SU-DHL-6 (cell line): ENCODE measurements at regions not wholly inside any gene's neighbourhood (a gene's known extent, or its start where the extent isn't known, plus 50 kb on each side); places are given as distances from the start of the nearest gene placed in this dataset.

ENCODE experiments used
- H2AFZ ChIP-seq: fragments of 200-600 bp; sonication (generic); 2 replicates; pipeline ENCODE4 v1.6.1; 2014; ENCODE audit warnings: low read depth, mild to moderate bottlenecking, moderate library complexity, mixed read lengths, antibody characterized with exemption, low read length; ENCODE audit not compliant: severe bottlenecking
- H3F3A ChIP-seq: fragments of 200-600 bp; shearing (Covaris generic); 2 replicates; pipeline ENCODE4 v1.6.0; 2016; ENCODE audit warnings: antibody characterized with exemption, mild to moderate bottlenecking; ENCODE audit not compliant: insufficient read depth
- H3K27ac ChIP-seq: fragments of 200-600 bp; sonication (generic); 2 replicates; pipeline ENCODE4 v1.5.1; 2016; ENCODE audit warnings: low read depth, mild to moderate bottlenecking, low read length, moderate library complexity, mixed read lengths
- H3K27me3 ChIP-seq: fragments of 200-600 bp; sonication (generic), shearing (Covaris generic); 2 replicates; pipeline ENCODE4 v1.6.0; 2014; ENCODE audit warnings: mild to moderate bottlenecking, low read length
- H3K36me3 ChIP-seq: fragments of 200-600 bp; sonication (generic); 2 replicates; pipeline ENCODE4 v1.6.1; 2014; ENCODE audit warnings: mild to moderate bottlenecking, low read length, mixed read lengths
- H3K4me2 ChIP-seq: fragments of 300-600, 200-600 bp; shearing (Covaris generic), sonication (generic); 2 replicates; pipeline ENCODE4 v1.6.0; 2014; ENCODE audit warnings: low read length, low read depth, mild to moderate bottlenecking; ENCODE audit not compliant: poor library complexity, severe bottlenecking
- H3K4me3 ChIP-seq: fragments of 200-600 bp; sonication (generic); 2 replicates; pipeline ENCODE4 v1.5.1; 2014; ENCODE audit warnings: antibody characterized with exemption, low read length, mild to moderate bottlenecking, mixed read lengths; ENCODE audit not compliant: insufficient read depth, poor library complexity, severe bottlenecking
- H3K79me2 ChIP-seq: fragments of 200-600 bp; sonication (generic); 2 replicates; pipeline ENCODE4 v1.6.1; 2014; ENCODE audit warnings: mild to moderate bottlenecking, low read length, moderate library complexity; ENCODE audit not compliant: insufficient read depth
- H3K9ac ChIP-seq: fragments of 200-600 bp; sonication (generic); 2 replicates; pipeline ENCODE4 v1.7.0; 2014; ENCODE audit warnings: mild to moderate bottlenecking, low read length
- H3K9me2 ChIP-seq: fragments of 200-600 bp; sonication (generic); replicated peaks from 2 replicates; pipeline ENCODE4 v1.6.1; 2014; ENCODE audit warnings: low read length; ENCODE audit not compliant: insufficient read depth
- H3K9me3 ChIP-seq: fragments of 200-600 bp; sonication (generic); 2 replicates; pipeline ENCODE4 v1.6.1; 2014; ENCODE audit warnings: low read length, mixed read lengths; ENCODE audit not compliant: insufficient read depth
- H4K20me1 ChIP-seq: fragments of 200-600 bp; sonication (generic); 2 replicates; pipeline ENCODE4 v1.6.1; 2014; ENCODE audit warnings: low read depth, mild to moderate bottlenecking, antibody characterized with exemption, low read length, moderate library complexity, mixed read lengths
- CTCF ChIP-seq: fragments of 200-600 bp; sonication (generic); IDR thresholded peaks from one replicate; pipeline ENCODE4 v1.5.1; 2017; ENCODE audit warnings: antibody characterized with exemption, mild to moderate bottlenecking, low read length, moderate library complexity; ENCODE audit not compliant: insufficient read depth, poor library complexity, severe bottlenecking
- EZH2phosphoT487 ChIP-seq: fragments of 200-600 bp; sonication (generic), shearing (Covaris generic); conservative IDR thresholded peaks from 2 replicates; pipeline ENCODE4 v1.6.1; 2018; ENCODE audit warnings: mild to moderate bottlenecking, antibody characterized with exemption, low read length, moderate library complexity, mixed read lengths

GRCh38 chr12:114740448-114740847 is 56.5 kb upstream of the TBX3 start:
- Histone ChIP-seq H3K27ac (no peak overlapping the region), H3F3A (no peaks in the 10 kb centered on the region), H3K9me2 (no peaks in the 10 kb centered on the region), H3K4me3 (no peak overlapping the region), H3K36me3 (no peaks in the 10 kb centered on the region), H3K27me3 (no peaks in the 10 kb centered on the region), H3K9ac (no peak overlapping the region), H2AFZ (no peak overlapping the region), H3K9me3 (no peaks in the 10 kb centered on the region), H3K4me2 (no peak overlapping the region), H4K20me1 (no peaks in the 10 kb centered on the region), H3K79me2 (no peaks in the 10 kb centered on the region)
- TF ChIP-seq CTCF (no peak), EZH2phosphoT487 (no peak)

GRCh38 chr12:114738460-114739184 is 54.6 kb upstream of the TBX3 start:
- Histone ChIP-seq H3K79me2 (no peaks in the 10 kb centered on the region), H3K27me3 (no peaks in the 10 kb centered on the region), H4K20me1 (no peaks in the 10 kb centered on the region), H3K4me3 (no peak overlapping the region), H2AFZ (no peak overlapping the region), H3K36me3 (no peaks in the 10 kb centered on the region), H3K27ac (no peak overlapping the region), H3K4me2 (no peak overlapping the region), H3K9ac (no peak overlapping the region), H3K9me3 (no peaks in the 10 kb centered on the region), H3F3A (no peaks in the 10 kb centered on the region), H3K9me2 (no peaks in the 10 kb centered on the region)
- TF ChIP-seq EZH2phosphoT487 (no peak), CTCF (no peak)

GRCh38 chr12:114735680-114736374 is 51.9 kb upstream of the TBX3 start:
- no peak overlapping the region for H3K27ac ChIP-seq
- no peak overlapping the region for H3K4me2 ChIP-seq
- H4K20me1 ChIP-seq: no peaks in the 10 kb centered on the region
- H3K9me2 ChIP-seq: no peaks in the 10 kb centered on the region
- TF ChIP-seq CTCF: no peak
- H3K36me3 ChIP-seq: no peaks in the 10 kb centered on the region
- no peaks in the 10 kb centered on the region for H3K9me3 ChIP-seq
- H3K27me3 ChIP-seq: no peaks in the 10 kb centered on the region
- H3K79me2 ChIP-seq: no peaks in the 10 kb centered on the region
- no peaks in the 10 kb centered on the region for H3F3A ChIP-seq
- no peak overlapping the region for H3K4me3 ChIP-seq
- H2AFZ ChIP-seq: no peak overlapping the region
- H3K9ac ChIP-seq: no peak overlapping the region
